DOHH2 (cell line): ENCODE measurements at regions not wholly inside any gene's neighbourhood (a gene's known extent, or its start where the extent isn't known, plus 50 kb on each side); places are given as distances from the start of the nearest gene placed in this dataset.
"Not testable (repeated sequence)": the region's sequence is repeated elsewhere in the genome, so short reads cannot be mapped to it uniquely, and the experiment has no call there.

Source experiments
- H3F3A ChIP-seq: fragments of 200-600 bp; sonication (generic), shearing (Covaris generic); 2 replicates; pipeline ENCODE4 v1.6.0; 2016; ENCODE audit warnings: antibody characterized with exemption, mild to moderate bottlenecking; ENCODE audit not compliant: control insufficient read depth, insufficient read depth
- H3K27ac ChIP-seq: fragments of 200-600 bp; sonication (generic); 2 replicates; pipeline ENCODE4 v1.5.1; 2014; ENCODE audit warnings: low read depth, mild to moderate bottlenecking, low read length, moderate library complexity
- H3K27me3 ChIP-seq: fragments of 200-600 bp; sonication (generic); 2 replicates; pipeline ENCODE4 v1.6.1; 2014; ENCODE audit warnings: mild to moderate bottlenecking, low read length, mixed read lengths; ENCODE audit not compliant: control insufficient read depth
- H3K36me3 ChIP-seq: fragments of 200-600 bp; sonication (generic); 2 replicates; pipeline ENCODE4 v1.6.1; 2014; ENCODE audit warnings: mild to moderate bottlenecking, low read length, moderate library complexity, mixed read lengths; ENCODE audit not compliant: control insufficient read depth
- H3K4me1 ChIP-seq: fragments of 200-600 bp; sonication (generic); 2 replicates; pipeline ENCODE4 v1.6.1; 2014; ENCODE audit warnings: mild to moderate bottlenecking, low read length, mixed read lengths; ENCODE audit not compliant: control insufficient read depth
- H3K4me2 ChIP-seq: fragments of 200-600 bp; sonication (generic); 2 replicates; pipeline ENCODE4 v1.6.0; 2014; ENCODE audit warnings: mild to moderate bottlenecking, low read length, moderate library complexity
- H3K4me3 ChIP-seq: fragments of 200-600 bp; sonication (generic); 2 replicates; pipeline ENCODE4 v1.5.1; 2014; ENCODE audit warnings: mild to moderate bottlenecking, low read length, mixed read lengths
- H3K79me2 ChIP-seq: fragments of 200-600 bp; sonication (generic); 2 replicates; pipeline ENCODE4 v1.6.1; 2014; ENCODE audit warnings: mild to moderate bottlenecking, low read length, mixed read lengths; ENCODE audit not compliant: control insufficient read depth
- H3K9me2 ChIP-seq: fragments of 200-600 bp; sonication (generic); replicated peaks from 2 replicates; pipeline ENCODE4 v1.6.1; 2014; ENCODE audit warnings: mild to moderate bottlenecking, low read length, mixed read lengths; ENCODE audit not compliant: control insufficient read depth
- H3K9me3 ChIP-seq: fragments of 200-600 bp; sonication (generic); 2 replicates; pipeline ENCODE4 v1.6.1; 2014; ENCODE audit warnings: antibody characterized with exemption, low read length, mixed read lengths; ENCODE audit not compliant: control insufficient read depth, insufficient read depth
- H4K20me1 ChIP-seq: fragments of 200-600 bp; sonication (generic); 2 replicates; pipeline ENCODE4 v1.6.0; 2014; ENCODE audit warnings: low read depth, mild to moderate bottlenecking, antibody characterized with exemption, low read length, moderate library complexity; ENCODE audit not compliant: control insufficient read depth, insufficient read depth

GRCh38 chr15:44830692-44831408 lies 94.5 kb downstream of the TRIM69 start:
- not testable (repeated sequence) for H3K9me2 ChIP-seq, H4K20me1 ChIP-seq, H3K27me3 ChIP-seq, H3K4me3 ChIP-seq, H3K36me3 ChIP-seq, H3K79me2 ChIP-seq, H3K4me2 ChIP-seq, H3K4me1 ChIP-seq, H3F3A ChIP-seq, H3K27ac ChIP-seq, H3K9me3 ChIP-seq

GRCh38 chr15:44831409-44831741 lies 95.0 kb downstream of the TRIM69 start:
- H3F3A ChIP-seq, H3K9me3 ChIP-seq, H3K4me3 ChIP-seq, H3K27me3 ChIP-seq, H3K4me2 ChIP-seq, H3K36me3 ChIP-seq, H3K27ac ChIP-seq, H3K79me2 ChIP-seq, H3K9me2 ChIP-seq, H4K20me1 ChIP-seq, H3K4me1 ChIP-seq: not testable (repeated sequence)

- H3K36me3 ChIP-seq, H3K9me3 ChIP-seq, H4K20me1 ChIP-seq, H3K4me1 ChIP-seq, H3K27ac ChIP-seq, H3K9me2 ChIP-seq, H3K79me2 ChIP-seq, H3K4me3 ChIP-seq, H3F3A ChIP-seq, H3K27me3 ChIP-seq, H3K4me2 ChIP-seq: not testable (repeated sequence)
Measured at GRCh38 chr15:44832133-44832532, 95.8 kb downstream of the TRIM69 start.

GRCh38 chr15:44833081-44833480 lies 96.8 kb downstream of the TRIM69 start:
- not testable (repeated sequence) for H3K4me1 ChIP-seq, H3K36me3 ChIP-seq, H3K9me2 ChIP-seq, H3K27me3 ChIP-seq, H3K4me3 ChIP-seq, H3K27ac ChIP-seq, H4K20me1 ChIP-seq, H3K9me3 ChIP-seq, H3K4me2 ChIP-seq, H3F3A ChIP-seq, H3K79me2 ChIP-seq

GRCh38 chr15:44833761-44834160 lies 97.4 kb downstream of the TRIM69 start:
- H4K20me1 ChIP-seq, H3K27me3 ChIP-seq, H3F3A ChIP-seq, H3K9me2 ChIP-seq, H3K79me2 ChIP-seq, H3K4me3 ChIP-seq, H3K36me3 ChIP-seq, H3K27ac ChIP-seq, H3K9me3 ChIP-seq, H3K4me1 ChIP-seq, H3K4me2 ChIP-seq: not testable (repeated sequence)

GRCh38 chr15:44835082-44835481 lies 98.8 kb downstream of the TRIM69 start:
- H3K9me2 ChIP-seq, H3F3A ChIP-seq, H3K27me3 ChIP-seq, H3K79me2 ChIP-seq, H3K27ac ChIP-seq, H3K9me3 ChIP-seq, H3K4me2 ChIP-seq, H3K36me3 ChIP-seq, H3K4me1 ChIP-seq, H3K4me3 ChIP-seq, H4K20me1 ChIP-seq: not testable (repeated sequence)
